ENCODE measurements at regions not wholly inside any gene's neighbourhood (a gene's known extent, or its start where the extent isn't known, plus 50 kb on each side); places are given as distances from the start of the nearest gene placed in this dataset.

GRCh38 chr22:47337161-47337621 is 574.7 kb downstream of the TBC1D22A start (continued):
- TF ChIP-seq PRPF4 (IDR thresholded peaks at IDR 0.05; ENCODE audit: low read depth, low read length, poor library complexity, severe bottlenecking) (no peak), ATF7-NPFF (CRISPR knock-in tag; IDR thresholded peaks at IDR 0.05; ENCODE audit: low read depth) (no peak), ELF1 (CRISPR knock-in tag; IDR thresholded peaks at IDR 0.05) (peak; percentile 19; the same call in 1 of the 2 replicates), ZNF331 (CRISPR knock-in tag; IDR thresholded peaks at IDR 0.05) (peak; percentile 22; the same call in 1 of the 2 replicates), HNRNPUL1 (IDR thresholded peaks at IDR 0.05; ENCODE audit: low read depth, low read length) (no peak)

- Histone ChIP-seq H4K20me1 (ENCODE audit: insufficient read depth, low read length) (no peaks in the 10 kb centered on the region), H3K27ac (ENCODE audit: extremely low read length, insufficient read depth, low read length) (no peak overlapping the region), H2AFZ (ENCODE audit: low read length) (no peak overlapping the region), H3K4me1 (ENCODE audit: insufficient read depth, low read length) (no peaks in the 10 kb centered on the region), H3K9me3 (ENCODE audit: low read length) (no peaks in the 10 kb centered on the region), H3K4me3 (replicated peaks in 1 of 3; ENCODE audit: insufficient read depth in 1 of 3, low read depth in 2 of 3, low read length in 3 of 3) (no peak overlapping the region), H3K9ac (ENCODE audit: insufficient read depth, low read depth, low read length) (no peak overlapping the region), H3K4me2 (ENCODE audit: low read depth, low read length) (no peak overlapping the region), H3K27me3 (ENCODE audit: control insufficient read depth in 1 of 2, insufficient read depth in 2 of 2, low read length in 2 of 2) (peaks cover 1 to 15% of the 10 kb centered on the region in 2 experiments; a peak in 3 of 5 replicates), H3K36me3 (replicated peaks in 1 of 2; ENCODE audit: control insufficient read depth in 1 of 2, insufficient read depth in 2 of 2, low read length in 2 of 2) (no peaks in the 10 kb centered on the region), H3K79me2 (ENCODE audit: insufficient read depth, low read length) (no peaks in the 10 kb centered on the region)
- TF ChIP-seq TCF7L2 (IDR thresholded peaks at IDR 0.05; ENCODE audit: low read depth, low read length) (no peak), CREB1 (IDR thresholded peaks at IDR 0.05) (peak; percentile 58; the same call in 1 of the 2 replicates), CREB1 (CRISPR knock-in tag; IDR thresholded peaks at IDR 0.05) (no peak), HOXA9 (CRISPR knock-in tag; IDR thresholded peaks at IDR 0.05; ENCODE audit: borderline replicate concordance) (no peak)
- ChIA-PET CTCF (ENCODE audit: low intra/inter-chr PET ratio, low total read pairs) (no interaction called here), POLR2A (no interaction called here)
- intact Hi-C loops (cut with micrococcal nuclease; ENCODE audit: unreplicated experiment) (no loop called here), in situ Hi-C loops (cut with HindIII; ENCODE audit: extremely low pct_ligation_motif_present, low pct_unique_long_range_greater_than_20kb) (no loop called here)
- DNase-seq (ENCODE audit: low spot score): no peak
- no peak for FAIRE-seq
- no peak for ATAC-seq
- WGBS (ENCODE audit: low lambda C conversion rate): 18% methylated on average over 3 of the region's 3 CpGs
- BruUV-seq (replicated peaks): no TSS peak
Observed at GRCh38 chr22:47335958-47336357, 573.5 kb downstream of the TBC1D22A start.

- Histone ChIP-seq H3K4me1 (ENCODE audit: insufficient read depth, low read length) (no peaks in the 10 kb centered on the region), H3K36me3 (replicated peaks in 1 of 2; ENCODE audit: control insufficient read depth in 1 of 2, insufficient read depth in 2 of 2, low read length in 2 of 2) (no peaks in the 10 kb centered on the region), H3K79me2 (ENCODE audit: insufficient read depth, low read length) (no peaks in the 10 kb centered on the region), H3K27me3 (ENCODE audit: control insufficient read depth in 1 of 2, insufficient read depth in 2 of 2, low read length in 2 of 2) (peaks cover 3 to 20% of the 10 kb centered on the region in 2 experiments; a peak in 3 of 5 replicates), H3K4me3 (replicated peaks in 1 of 3; ENCODE audit: insufficient read depth in 1 of 3, low read depth in 2 of 3, low read length in 3 of 3) (no peak overlapping the region), H2AFZ (ENCODE audit: low read length) (no peak overlapping the region), H3K4me2 (ENCODE audit: low read depth, low read length) (no peak overlapping the region), H3K9me3 (ENCODE audit: low read length) (no peaks in the 10 kb centered on the region), H3K9ac (ENCODE audit: insufficient read depth, low read depth, low read length) (no peak overlapping the region), H3K27ac (ENCODE audit: extremely low read length, insufficient read depth, low read length) (no peak overlapping the region), H4K20me1 (ENCODE audit: insufficient read depth, low read length) (no peaks in the 10 kb centered on the region)
- ChIA-PET CTCF (ENCODE audit: low intra/inter-chr PET ratio, low total read pairs) (no interaction called here), POLR2A (no interaction called here)
- in situ Hi-C loops (cut with HindIII; ENCODE audit: extremely low pct_ligation_motif_present, low pct_unique_long_range_greater_than_20kb) (no loop called here), intact Hi-C loops (cut with micrococcal nuclease; ENCODE audit: unreplicated experiment) (no loop called here)
- FAIRE-seq (no peak), DNase-seq (ENCODE audit: low spot score) (no peak), ATAC-seq (no peak)
- BruUV-seq (replicated peaks): no TSS peak
- WGBS (ENCODE audit: low lambda C conversion rate): 0% methylated on average over 3 of the region's 10 CpGs
- TF ChIP-seq ZNF451 (CRISPR knock-in tag; IDR thresholded peaks at IDR 0.05) (no peak), FOXM1 (CRISPR knock-in tag; IDR thresholded peaks at IDR 0.05) (no peak)
Observed at GRCh38 chr22:47335460-47335859, 573.0 kb downstream of the TBC1D22A start.

Data from HepG2 (cell line).